ENCODE measurements at regions not wholly inside any gene's neighbourhood (a gene's known extent, or its start where the extent isn't known, plus 50 kb on each side); places are given as distances from the start of the nearest gene placed in this dataset.

- TF ChIP-seq GATA2 (IDR thresholded peaks at IDR 0.05; ENCODE audit: low read depth, low read length) = no peak
- no peak for TF ChIP-seq GATA3 (IDR thresholded peaks at IDR 0.05; ENCODE audit: low read depth, low read length)
Measured at GRCh38 chr7:156560075-156560474, 80.5 kb upstream of the RNF32 start.

Measured in SH-SY5Y (cell line).